Tibial artery (tissue), 4 donors: ENCODE measurements at regions not wholly inside any gene's neighbourhood (a gene's known extent, or its start where the extent isn't known, plus 50 kb on each side); places are given as distances from the start of the nearest gene placed in this dataset.
A peak's percentile ranks its signal among the peaks of the same experiment; 100 is the strongest.
"Not testable (repeated sequence)": the region's sequence is repeated elsewhere in the genome, so short reads cannot be mapped to it uniquely, and the experiment has no call there.

ENCODE experiments used
- DNase-seq, 2 donors: peaks; one replicate each; pipeline ENCODE4 v3.0.0-alpha.2; 2019
- H3K27ac ChIP-seq, 2 donors: fragments of 200-600 bp; sonication (generic) in 1 of 2; 1 replicate in 1 of 2; 2 replicates in 1 of 2; pipeline ENCODE4 v1.5.1; 2018 to 2019; ENCODE audit warnings: mild to moderate bottlenecking in 1 of 2
- H3K27me3 ChIP-seq, 2 donors: fragments of 200-600 bp; sonication (generic) in 1 of 2; one replicate each; pipeline versions ENCODE4 v1.5.1 to v1.6.0; 2016 to 2019
- H3K36me3 ChIP-seq, 3 donors: fragments of 200-600 bp; sonication (generic) in 2 of 3; one replicate each; pipeline ENCODE4 v1.5.1; 2016 to 2019; ENCODE audit warnings: mild to moderate bottlenecking in 2 of 3
- H3K4me1 ChIP-seq, 4 donors: fragments of 200-600 bp; sonication (generic) in 2 of 4; 1 replicate in 3 of 4; 2 replicates in 1 of 4; pipeline ENCODE4 v1.5.1; 2016 to 2019
- H3K4me3 ChIP-seq, 2 donors: fragments of 200-600 bp; sonication (generic) in 1 of 2; 1 replicate in 1 of 2; 2 replicates in 1 of 2; pipeline ENCODE4 v1.5.1; 2018 to 2019; ENCODE audit warnings: mild to moderate bottlenecking in 2 of 2
- H3K9me3 ChIP-seq, 3 donors: fragments of 200-600 bp; sonication (generic) in 1 of 3; one replicate each; pipeline ENCODE4 v1.5.1; 2016 to 2019
- intact Hi-C: fragments of 100-400 bp; cut with DNase I; formaldehyde crosslinking; loops from one replicate; pipeline ENCODE4 v1.15.0; 2023; ENCODE audit warnings: low total_unique reads
- TF ChIP-seq, protein P1 (sequence below), 2 experiments: fragments of 200-600 bp in 1 of 2; fragments of 450-650 bp in 1 of 2; IDR thresholded peaks; one replicate each; pipeline ENCODE4 v1.5.1; 2017 to 2019; ENCODE audit warnings: antibody characterized with exemption in 2 of 2, mild to moderate bottlenecking in 1 of 2, moderate library complexity in 1 of 2

DNA sequence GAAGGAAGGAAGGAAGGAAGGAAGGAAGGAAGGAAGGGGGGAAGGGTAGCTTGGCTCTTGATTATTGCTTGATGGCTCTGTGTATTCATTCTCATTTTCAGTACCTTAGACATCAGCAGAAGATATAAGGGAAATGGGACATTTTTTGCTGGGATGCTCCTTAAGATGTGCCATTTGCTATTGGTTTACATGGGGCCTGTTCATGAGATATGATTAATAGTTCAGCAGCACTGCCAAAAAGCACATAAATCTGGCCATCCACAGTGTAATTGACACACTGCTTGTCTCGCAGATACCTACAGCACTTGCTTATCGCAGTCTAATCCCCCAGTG is 137.5 kb upstream of the JARID2 start:
- TF ChIP-seq, protein P1, sequence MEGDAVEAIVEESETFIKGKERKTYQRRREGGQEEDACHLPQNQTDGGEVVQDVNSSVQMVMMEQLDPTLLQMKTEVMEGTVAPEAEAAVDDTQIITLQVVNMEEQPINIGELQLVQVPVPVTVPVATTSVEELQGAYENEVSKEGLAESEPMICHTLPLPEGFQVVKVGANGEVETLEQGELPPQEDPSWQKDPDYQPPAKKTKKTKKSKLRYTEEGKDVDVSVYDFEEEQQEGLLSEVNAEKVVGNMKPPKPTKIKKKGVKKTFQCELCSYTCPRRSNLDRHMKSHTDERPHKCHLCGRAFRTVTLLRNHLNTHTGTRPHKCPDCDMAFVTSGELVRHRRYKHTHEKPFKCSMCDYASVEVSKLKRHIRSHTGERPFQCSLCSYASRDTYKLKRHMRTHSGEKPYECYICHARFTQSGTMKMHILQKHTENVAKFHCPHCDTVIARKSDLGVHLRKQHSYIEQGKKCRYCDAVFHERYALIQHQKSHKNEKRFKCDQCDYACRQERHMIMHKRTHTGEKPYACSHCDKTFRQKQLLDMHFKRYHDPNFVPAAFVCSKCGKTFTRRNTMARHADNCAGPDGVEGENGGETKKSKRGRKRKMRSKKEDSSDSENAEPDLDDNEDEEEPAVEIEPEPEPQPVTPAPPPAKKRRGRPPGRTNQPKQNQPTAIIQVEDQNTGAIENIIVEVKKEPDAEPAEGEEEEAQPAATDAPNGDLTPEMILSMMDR (IDR thresholded peaks at IDR 0.05) = no peak
- no peaks in the 10 kb centered on the region for H3K27me3 ChIP-seq
- intact Hi-C loops = no loop called here
- H3K27ac ChIP-seq = no peak overlapping the region
- no peaks in the 10 kb centered on the region for H3K4me1 ChIP-seq
- peaks cover 0 to 11% (median 0%) of the 10 kb centered on the region in 3 donors for H3K9me3 ChIP-seq
- H3K4me3 ChIP-seq = no peak overlapping the region
- H3K36me3 ChIP-seq = no peaks in the 10 kb centered on the region
- DNase-seq = no peak

DNA sequence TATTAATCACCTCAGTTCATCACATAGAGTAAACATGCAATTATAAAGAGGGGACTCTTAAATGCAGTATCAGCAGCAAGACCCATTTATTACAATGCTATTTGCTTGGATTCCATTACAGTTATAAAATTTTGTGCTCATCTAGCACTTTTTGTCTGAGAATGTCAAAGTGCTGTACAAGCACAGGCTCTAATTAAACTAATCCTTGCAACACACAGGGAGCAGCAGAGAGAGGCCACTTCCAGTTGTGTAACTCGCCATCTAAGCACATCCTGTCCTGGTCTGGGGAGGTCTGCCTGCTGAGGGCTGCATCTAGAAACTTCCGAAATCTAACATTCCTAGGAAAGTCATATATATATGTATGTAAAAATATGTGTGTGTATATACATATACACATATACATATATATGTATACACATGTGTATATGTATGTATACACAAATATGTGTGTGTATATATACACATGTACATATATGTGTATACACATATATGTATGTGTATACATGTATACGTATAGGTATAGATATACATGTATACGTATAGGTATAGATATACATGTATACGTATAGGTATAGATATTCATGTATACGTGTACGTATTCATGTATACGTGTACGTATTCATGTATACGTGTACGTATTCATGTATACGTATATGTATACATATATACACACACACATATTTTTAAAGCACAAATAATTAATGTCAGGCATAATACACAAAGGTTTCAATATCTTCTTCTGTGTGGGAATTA is 136.4 kb upstream of the JARID2 start:
- TF ChIP-seq, protein P1 (IDR thresholded peaks at IDR 0.05) = no peak
- Histone ChIP-seq H3K27me3 (no peaks in the 10 kb centered on the region), H3K36me3 (no peaks in the 10 kb centered on the region), H3K4me1 (no peaks in the 10 kb centered on the region), H3K27ac (no peak overlapping the region), H3K4me3 (no peak overlapping the region), H3K9me3 (peaks cover 0 to 11% (median 0%) of the 10 kb centered on the region in 3 donors)
- intact Hi-C loops = no loop called here
- DNase-seq = peak in 1 of 2 donors; percentile 29

DNA sequence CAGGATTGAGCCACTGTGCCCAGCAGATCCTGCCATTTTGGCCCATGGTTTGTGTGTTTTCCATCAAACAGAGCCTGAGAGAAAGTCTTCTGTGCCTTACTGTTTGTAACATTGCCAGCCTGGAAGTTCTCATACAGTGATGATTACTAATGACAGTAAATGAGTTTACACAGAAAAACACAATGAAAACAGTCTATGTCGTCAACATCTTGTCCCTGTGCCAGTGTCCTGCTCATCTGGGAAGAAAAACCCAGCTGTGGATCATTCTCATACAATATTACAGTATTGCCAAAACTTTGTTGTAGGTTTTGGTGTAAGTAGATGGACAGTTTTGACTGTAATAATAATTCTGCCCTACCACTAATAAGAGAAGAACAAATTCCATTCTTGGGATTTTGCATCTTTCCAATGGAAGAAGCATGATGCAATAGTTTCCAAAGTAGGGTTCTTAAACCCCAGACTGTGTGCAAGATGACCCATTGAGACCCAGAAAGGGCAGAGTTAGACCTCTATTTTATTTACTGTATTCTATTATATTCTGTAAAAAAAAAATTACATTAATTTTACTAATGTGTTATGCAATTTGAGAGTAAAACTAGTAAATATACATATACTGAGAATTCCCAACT is 135.0 kb upstream of the JARID2 start:
- Histone ChIP-seq H3K4me1 (no peaks in the 10 kb centered on the region), H3K4me3 (no peak overlapping the region), H3K36me3 (no peaks in the 10 kb centered on the region), H3K27me3 (no peaks in the 10 kb centered on the region), H3K27ac (no peak overlapping the region), H3K9me3 (peaks cover 0 to 6% (median 0%) of the 10 kb centered on the region in 3 donors)
- no peak for DNase-seq
- intact Hi-C loops = no loop called here
- TF ChIP-seq, protein P1 (IDR thresholded peaks at IDR 0.05) = no peak

DNA sequence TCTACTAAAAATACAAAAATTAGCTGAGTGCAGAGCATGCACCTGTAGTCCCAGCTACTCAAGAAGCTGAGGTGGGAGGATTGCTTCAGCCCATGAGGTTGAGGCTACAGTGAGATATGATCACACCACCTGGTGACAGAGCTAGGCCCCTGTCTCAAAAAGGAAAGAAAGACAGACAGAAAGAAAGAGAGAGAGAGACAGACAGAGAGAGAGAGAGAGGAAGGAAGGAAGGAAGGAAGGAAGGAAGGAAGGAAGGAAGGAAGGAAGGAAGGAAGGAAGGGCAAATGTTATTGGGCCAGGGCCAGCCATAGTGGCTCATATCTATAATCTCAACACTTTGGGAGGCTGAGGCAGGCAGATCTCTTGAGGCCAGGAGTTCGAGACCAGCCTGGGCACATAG is 134.3 kb upstream of the JARID2 start:
- H3K36me3 ChIP-seq, H3K9me3 ChIP-seq, intact Hi-C loops, H3K4me3 ChIP-seq, H3K27ac ChIP-seq, DNase-seq, H3K27me3 ChIP-seq, H3K4me1 ChIP-seq: not testable (repeated sequence)

DNA sequence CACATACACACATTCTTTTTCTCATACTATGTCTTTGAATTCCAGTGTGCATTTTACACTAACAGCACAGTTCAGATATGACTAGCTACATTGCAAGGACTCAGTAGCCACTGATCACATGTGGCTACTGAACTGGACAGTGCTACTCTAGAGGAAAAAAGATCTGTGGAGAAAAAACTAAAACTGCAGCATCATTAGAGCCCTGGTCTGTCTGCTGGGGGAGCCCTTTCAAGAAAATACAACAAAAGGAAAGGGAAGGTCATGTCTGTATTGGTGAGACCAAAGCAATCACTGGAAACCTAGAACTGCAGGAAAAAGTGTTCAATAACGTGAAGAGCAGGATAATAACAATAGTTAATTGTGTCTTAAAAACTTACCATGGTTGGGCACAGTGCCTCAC is 132.3 kb upstream of the JARID2 start:
- Histone ChIP-seq H3K4me1 (no peaks in the 10 kb centered on the region), H3K9me3 (no peaks in the 10 kb centered on the region), H3K27ac (no peak overlapping the region), H3K4me3 (no peak overlapping the region), H3K36me3 (no peaks in the 10 kb centered on the region), H3K27me3 (no peaks in the 10 kb centered on the region)
- intact Hi-C loops = no loop called here
- no peak for DNase-seq
- TF ChIP-seq, protein P1 (IDR thresholded peaks at IDR 0.05) = no peak

DNA sequence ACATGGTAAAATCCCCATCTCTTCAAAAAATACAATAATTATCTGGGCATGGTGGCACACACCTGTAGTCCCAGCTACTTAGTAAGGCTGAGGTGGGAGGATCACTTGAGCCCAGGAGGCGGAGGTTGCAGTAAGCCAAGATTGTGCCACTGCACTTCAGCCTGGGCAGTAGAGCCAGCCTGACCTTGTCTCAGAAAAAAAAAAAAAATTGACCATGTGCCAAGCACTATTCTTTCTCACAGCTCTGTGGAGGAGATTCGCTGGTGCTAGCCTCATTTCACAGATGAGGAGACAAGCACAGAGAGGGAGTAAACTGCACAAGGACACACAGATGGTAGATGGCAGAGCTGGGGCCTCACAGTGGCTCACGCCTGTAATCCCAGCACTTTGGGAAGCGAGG is 131.8 kb upstream of the JARID2 start:
- no peak overlapping the region for H3K27ac ChIP-seq
- H3K27me3 ChIP-seq = no peaks in the 10 kb centered on the region
- no peaks in the 10 kb centered on the region for H3K4me1 ChIP-seq
- no peaks in the 10 kb centered on the region for H3K36me3 ChIP-seq
- no peaks in the 10 kb centered on the region for H3K9me3 ChIP-seq
- intact Hi-C loops = no loop called here
- no peak overlapping the region for H3K4me3 ChIP-seq
- no peak for DNase-seq
- TF ChIP-seq, protein P1 (IDR thresholded peaks at IDR 0.05) = no peak
